ENCODE measurements at regions not wholly inside any gene's neighbourhood (a gene's known extent, or its start where the extent isn't known, plus 50 kb on each side); places are given as distances from the start of the nearest gene placed in this dataset.
"Not testable (repeated sequence)": the region's sequence is repeated elsewhere in the genome, so short reads cannot be mapped to it uniquely, and the experiment has no call there.

- no peak for DNase-seq (ENCODE audit: low spot score)
Measured at GRCh38 chr11:104776501-104777170, 121.6 kb downstream of the CASP12 start.

DNA sequence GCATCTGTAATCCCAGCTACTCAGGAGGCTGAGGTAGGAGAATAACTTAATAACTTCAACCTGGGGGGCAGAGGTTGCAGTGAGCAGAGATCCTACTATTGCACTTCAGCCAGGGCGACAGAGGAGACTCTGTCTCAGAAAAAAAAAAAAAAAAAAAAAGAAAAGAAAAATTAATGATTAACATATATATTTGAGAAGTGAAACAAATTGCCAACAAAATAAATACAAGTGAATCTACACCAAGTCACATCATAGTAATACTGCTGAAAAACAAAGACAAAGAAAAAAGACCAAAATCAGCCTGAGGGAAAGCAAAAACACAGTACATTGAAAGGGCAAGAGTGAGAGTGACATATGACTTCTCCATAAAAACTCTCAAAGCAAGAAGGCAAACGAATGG lies 123.7 kb downstream of the CASP12 start:
- no peak for DNase-seq (ENCODE audit: low spot score)

- DNase-seq (ENCODE audit: low spot score) = no peak
Measured at GRCh38 chr11:104772806-104773241, 125.4 kb downstream of the CASP12 start.

- DNase-seq (ENCODE audit: low spot score) = no peak
Measured at GRCh38 chr11:104771763-104772162, 126.5 kb downstream of the CASP12 start.

GRCh38 chr11:104771046-104771445 lies 127.2 kb downstream of the CASP12 start:
- DNase-seq (ENCODE audit: low spot score) = not testable (repeated sequence)

- no peak for DNase-seq (ENCODE audit: low spot score)
Measured at GRCh38 chr11:104765401-104766095, 132.7 kb downstream of the CASP12 start.

DNA sequence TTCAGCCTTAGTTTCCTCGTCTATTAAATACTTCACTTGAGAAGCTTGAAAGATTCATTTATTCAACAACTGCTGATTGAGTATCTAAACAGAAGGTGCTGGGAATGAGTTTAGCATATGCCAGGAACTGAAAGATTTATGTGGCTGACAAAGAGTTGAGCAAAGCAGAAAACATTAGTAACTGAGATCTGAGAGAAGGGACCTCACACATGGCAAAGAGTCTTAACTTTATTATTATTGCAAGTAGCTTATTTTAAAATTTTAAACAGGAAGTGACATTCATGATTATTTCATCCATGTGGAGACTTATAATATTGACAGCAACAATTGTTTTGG lies 133.6 kb downstream of the CASP12 start:
- no peak for DNase-seq (ENCODE audit: low spot score)

DNA sequence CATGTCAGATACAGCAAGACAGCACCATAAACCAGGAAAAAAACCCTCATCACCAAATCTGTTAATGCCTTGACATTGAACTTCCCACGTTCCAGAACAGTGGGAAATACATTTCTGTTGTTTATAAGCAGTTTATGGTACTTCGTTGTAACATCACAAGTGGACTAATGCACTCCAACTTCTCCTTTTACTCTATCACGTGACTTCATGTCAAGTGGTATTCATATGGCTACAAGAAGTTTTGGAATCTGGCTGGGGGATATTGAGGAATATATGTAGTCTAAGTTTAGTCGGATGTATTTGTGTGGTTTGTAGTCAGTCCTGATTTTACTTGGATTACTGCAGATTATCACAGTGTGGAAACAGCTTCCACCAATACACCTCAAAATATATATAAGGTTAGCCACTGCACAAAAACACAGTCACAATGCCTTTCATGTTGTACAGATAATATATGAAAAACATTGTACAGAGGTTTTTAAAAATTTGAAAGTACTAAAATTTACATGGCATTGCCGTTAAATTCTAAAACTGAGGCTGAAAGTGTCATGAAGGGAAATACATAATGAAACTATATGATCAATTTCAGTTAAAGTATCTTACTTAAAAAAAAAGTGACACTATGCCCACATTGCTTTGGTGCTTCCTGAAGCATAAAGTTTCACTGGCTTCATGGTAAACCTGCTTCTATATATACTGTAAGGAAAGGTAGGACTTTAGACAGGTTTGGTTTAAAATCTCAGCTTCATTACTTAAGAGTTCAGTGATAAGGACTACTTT lies 134.1 kb downstream of the CASP12 start:
- no peak for DNase-seq (ENCODE audit: low spot score)

- DNase-seq (ENCODE audit: low spot score) = no peak
Measured at GRCh38 chr11:104761511-104761910, 136.7 kb downstream of the CASP12 start.

GRCh38 chr11:104759464-104759863 lies 138.8 kb downstream of the CASP12 start:
- DNase-seq (ENCODE audit: low spot score) = no peak

DNA sequence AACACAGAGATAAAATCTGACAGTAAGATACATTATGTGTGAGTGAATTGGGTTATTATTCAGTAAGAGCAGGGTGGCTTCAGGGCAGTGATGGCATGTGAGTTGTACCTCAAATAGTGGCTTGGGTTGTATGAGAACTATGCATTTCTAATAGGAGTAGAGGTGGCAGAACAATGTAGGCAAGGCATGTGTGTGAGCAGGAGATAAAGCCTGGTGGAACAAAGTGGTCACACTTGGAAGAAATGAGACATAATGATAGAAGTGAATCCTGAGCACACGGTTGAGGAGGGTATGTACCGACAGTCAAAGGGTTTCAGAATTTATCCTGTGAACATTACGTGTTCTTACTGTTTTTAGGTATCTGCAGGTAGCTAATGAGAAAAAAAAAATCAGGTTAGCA lies 159.3 kb downstream of the CASP12 start:
- DNase-seq (ENCODE audit: low spot score) = no peak

DNA sequence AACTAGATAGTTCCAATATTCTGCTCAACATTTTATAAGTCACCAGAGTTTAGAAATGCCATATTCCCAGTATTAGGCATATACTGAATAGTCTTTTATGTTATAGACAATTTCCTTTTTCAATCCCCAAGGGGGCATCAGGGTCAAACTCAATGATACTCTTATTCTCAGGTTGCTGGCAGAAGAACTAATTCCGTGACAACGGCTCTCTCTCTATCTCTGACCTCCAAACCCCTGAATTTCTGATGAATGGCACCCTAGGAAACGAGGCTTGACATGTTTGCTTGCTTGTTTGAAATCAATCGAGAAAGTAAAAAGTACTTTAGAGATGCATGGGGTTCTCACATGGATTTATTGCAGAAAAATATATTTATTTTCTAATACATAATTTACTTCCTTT lies 160.1 kb downstream of the CASP12 start:
- no peak for DNase-seq (ENCODE audit: low spot score)

DNA sequence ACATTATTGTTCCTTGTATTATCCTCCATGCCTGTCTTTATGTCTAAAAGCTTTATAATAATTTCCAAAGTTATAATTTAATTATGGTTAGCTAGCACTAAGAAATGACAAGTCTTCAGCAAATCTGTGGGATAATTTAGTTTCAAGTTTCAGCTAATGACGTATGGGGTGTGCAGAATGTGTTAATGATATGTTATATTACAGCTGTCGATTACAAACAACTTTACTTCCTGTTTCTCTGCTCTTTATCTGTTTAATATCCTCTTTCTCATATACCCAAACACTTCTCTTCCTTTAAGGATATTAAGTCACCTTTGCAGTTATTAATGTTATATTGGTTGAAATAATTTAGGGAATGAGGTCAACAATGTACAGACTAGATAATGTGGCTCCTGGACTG lies 161.8 kb downstream of the CASP12 start:
- DNase-seq (ENCODE audit: low spot score) = no peak

- DNase-seq (ENCODE audit: low spot score) = no peak
Measured at GRCh38 chr11:104734998-104735397, 163.3 kb downstream of the CASP12 start.

DNA sequence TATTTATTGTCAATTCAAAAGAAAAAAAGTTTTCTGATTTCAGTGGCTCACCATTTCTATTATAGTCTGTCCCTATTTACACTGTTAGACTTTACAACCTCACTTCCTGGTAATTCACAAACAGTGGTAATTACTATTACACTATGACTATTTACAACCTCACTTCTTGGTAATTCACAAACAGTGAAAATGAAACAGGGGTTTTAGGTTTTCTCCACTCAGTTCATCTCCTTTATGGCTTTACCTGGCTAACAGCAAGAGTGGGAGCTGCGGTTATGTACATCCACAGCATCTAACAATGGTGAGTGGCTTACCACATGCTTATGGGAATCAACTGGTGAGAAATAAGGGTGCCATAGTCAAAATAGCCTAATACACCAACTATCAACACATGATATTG lies 166.4 kb downstream of the CASP12 start:
- no peak for DNase-seq (ENCODE audit: low spot score)

DNA sequence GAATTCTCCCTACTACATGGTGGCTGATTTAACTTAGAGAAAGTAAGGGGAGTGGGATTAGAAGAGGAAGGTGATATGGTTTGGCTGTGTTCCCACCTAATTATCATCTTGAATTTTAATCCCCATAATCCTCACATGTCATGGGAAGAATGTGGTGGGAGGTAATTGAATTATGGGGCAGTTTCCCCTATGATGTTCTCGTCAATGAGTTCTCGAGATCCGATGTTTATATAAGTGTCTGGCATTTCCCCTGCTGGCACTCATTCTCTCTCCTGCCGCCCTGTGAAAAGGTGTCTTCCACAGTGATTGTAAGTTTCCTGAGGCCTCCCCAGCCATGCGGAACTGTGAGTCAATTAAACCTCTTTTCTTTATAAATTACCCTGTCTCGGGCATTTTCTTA lies 169.3 kb downstream of the CASP12 start:
- no peak for DNase-seq (ENCODE audit: low spot score)

GRCh38 chr11:104727768-104728167 lies 170.5 kb downstream of the CASP12 start:
- DNase-seq (ENCODE audit: low spot score) = no peak

GRCh38 chr11:104727095-104727494 lies 171.2 kb downstream of the CASP12 start:
- no peak for DNase-seq (ENCODE audit: low spot score)

- no peak for DNase-seq (ENCODE audit: low spot score)
Measured at GRCh38 chr11:104725796-104726408, 172.4 kb downstream of the CASP12 start.

DNA sequence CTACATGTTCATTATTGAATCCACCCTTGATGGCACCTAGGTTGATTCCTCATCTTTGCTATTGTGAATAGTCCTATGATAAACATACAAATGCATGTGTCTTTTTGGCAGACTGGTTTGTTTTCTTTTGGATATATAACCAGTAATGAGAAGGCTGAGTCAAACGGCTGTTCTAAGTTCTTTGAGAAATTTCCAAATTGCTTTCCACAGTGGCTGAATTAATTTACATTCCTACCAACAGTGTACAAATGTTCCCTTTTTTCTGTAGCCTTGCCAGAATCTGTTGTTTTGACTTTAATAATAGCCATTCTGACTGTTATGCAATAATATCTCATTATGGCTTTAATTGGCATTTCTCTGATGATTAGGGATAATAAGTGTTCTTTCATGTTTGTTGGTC lies 184.9 kb downstream of the CASP12 start:
- no peak for DNase-seq (ENCODE audit: low spot score)

GRCh38 chr11:104705490-104706190 lies 192.6 kb downstream of the CASP12 start:
- DNase-seq (ENCODE audit: low spot score) = peak; percentile 20

DNA sequence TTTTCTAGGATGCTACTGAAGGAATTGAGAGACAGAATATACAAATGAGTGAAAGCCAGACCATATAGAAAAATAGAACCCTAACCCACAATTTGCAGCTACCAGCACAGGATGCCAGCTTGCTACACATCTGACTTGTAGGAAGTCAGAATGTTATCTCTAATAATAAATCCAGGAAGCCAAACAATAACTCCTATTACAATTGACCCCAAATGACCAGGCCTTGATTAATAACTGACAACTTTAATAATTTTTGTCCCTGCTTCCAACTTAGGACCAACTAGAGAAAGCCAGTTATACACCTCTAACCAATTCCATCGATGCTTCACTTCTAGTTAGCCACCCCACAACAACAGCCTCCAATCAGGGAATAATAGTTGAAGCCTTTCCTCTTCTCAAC lies 193.4 kb downstream of the CASP12 start:
- no peak for DNase-seq (ENCODE audit: low spot score)
